ENCODE measurements at regions not wholly inside any gene's neighbourhood (a gene's known extent, or its start where the extent isn't known, plus 50 kb on each side); places are given as distances from the start of the nearest gene placed in this dataset.

DNA sequence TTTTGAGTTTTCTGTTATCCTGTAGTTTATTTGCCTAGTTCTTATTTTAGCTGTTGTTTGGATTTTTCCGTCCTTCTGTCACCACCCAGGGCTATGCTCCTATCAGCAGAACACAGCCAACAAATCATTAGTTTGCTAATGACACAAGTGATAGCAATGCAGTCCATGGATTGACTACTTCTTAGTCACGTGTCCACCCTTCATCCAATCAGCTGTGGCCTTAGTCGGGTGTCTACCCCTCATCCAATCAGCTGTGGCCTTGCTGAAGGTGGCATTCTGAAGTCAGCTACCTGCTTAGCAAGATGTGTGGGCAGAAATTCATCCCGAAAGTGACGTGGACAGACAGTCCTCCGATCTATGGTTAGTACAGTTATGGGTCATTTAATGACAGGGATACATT lies 182.3 kb downstream of the GALC start:
- no peaks in the 10 kb centered on the region for H3K4me1 Mint-ChIP-seq
- TF ChIP-seq, protein P1, sequence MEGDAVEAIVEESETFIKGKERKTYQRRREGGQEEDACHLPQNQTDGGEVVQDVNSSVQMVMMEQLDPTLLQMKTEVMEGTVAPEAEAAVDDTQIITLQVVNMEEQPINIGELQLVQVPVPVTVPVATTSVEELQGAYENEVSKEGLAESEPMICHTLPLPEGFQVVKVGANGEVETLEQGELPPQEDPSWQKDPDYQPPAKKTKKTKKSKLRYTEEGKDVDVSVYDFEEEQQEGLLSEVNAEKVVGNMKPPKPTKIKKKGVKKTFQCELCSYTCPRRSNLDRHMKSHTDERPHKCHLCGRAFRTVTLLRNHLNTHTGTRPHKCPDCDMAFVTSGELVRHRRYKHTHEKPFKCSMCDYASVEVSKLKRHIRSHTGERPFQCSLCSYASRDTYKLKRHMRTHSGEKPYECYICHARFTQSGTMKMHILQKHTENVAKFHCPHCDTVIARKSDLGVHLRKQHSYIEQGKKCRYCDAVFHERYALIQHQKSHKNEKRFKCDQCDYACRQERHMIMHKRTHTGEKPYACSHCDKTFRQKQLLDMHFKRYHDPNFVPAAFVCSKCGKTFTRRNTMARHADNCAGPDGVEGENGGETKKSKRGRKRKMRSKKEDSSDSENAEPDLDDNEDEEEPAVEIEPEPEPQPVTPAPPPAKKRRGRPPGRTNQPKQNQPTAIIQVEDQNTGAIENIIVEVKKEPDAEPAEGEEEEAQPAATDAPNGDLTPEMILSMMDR (IDR thresholded peaks at IDR 0.05) = no peak
- no peaks in the 10 kb centered on the region for H3K27me3 ChIP-seq (ENCODE audit: control insufficient read depth, insufficient read depth, low read length)
- intact Hi-C loops (cut with micrococcal nuclease) = no loop called here
- no peaks in the 10 kb centered on the region for H3K36me3 ChIP-seq (ENCODE audit: control insufficient read depth, insufficient read depth, low read length)
- H3K4me3 Mint-ChIP-seq = no peak overlapping the region
- H3K4me3 ChIP-seq (ENCODE audit: low read length) = no peak overlapping the region
- H3K27me3 Mint-ChIP-seq (ENCODE audit: low read depth in 2 of 2) = peaks cover 5 to 27% of the 10 kb centered on the region in 2 donors
- H3K4me1 ChIP-seq (ENCODE audit: control insufficient read depth, insufficient read depth, low read length) = no peaks in the 10 kb centered on the region
- ATAC-seq = no peak
- no peak for DNase-seq
- H3K9me3 Mint-ChIP-seq = no peaks in the 10 kb centered on the region
- no peaks in the 10 kb centered on the region for H3K36me3 Mint-ChIP-seq
- no peaks in the 10 kb centered on the region for H3K9me3 ChIP-seq (ENCODE audit: control insufficient read depth, insufficient read depth, low read length)
- WGBS (ENCODE audit: insufficient coverage) = 95% methylated on average over 5 of the region's 6 CpGs
- no peak overlapping the region for H3K27ac ChIP-seq (ENCODE audit: low read length)
- H3K27ac Mint-ChIP-seq = no peak overlapping the region

- no peaks in the 10 kb centered on the region for H3K9me3 Mint-ChIP-seq
- H3K4me1 ChIP-seq (ENCODE audit: control insufficient read depth, insufficient read depth, low read length) = no peaks in the 10 kb centered on the region
- H3K27ac Mint-ChIP-seq = no peak overlapping the region
- H3K36me3 ChIP-seq (ENCODE audit: control insufficient read depth, insufficient read depth, low read length) = no peaks in the 10 kb centered on the region
- no peak overlapping the region for H3K4me3 ChIP-seq (ENCODE audit: low read length)
- no peaks in the 10 kb centered on the region for H3K36me3 Mint-ChIP-seq
- intact Hi-C loops (cut with micrococcal nuclease) = no loop called here
- H3K9me3 ChIP-seq (ENCODE audit: control insufficient read depth, insufficient read depth, low read length) = no peaks in the 10 kb centered on the region
- no peak for ATAC-seq
- no peaks in the 10 kb centered on the region for H3K4me1 Mint-ChIP-seq
- WGBS (ENCODE audit: insufficient coverage) = 80% methylated on average over 5 of the region's 5 CpGs
- no peaks in the 10 kb centered on the region for H3K27me3 ChIP-seq (ENCODE audit: control insufficient read depth, insufficient read depth, low read length)
- no peak for DNase-seq
- TF ChIP-seq, protein P1 (IDR thresholded peaks at IDR 0.05) = no peak
- no peak overlapping the region for H3K27ac ChIP-seq (ENCODE audit: low read length)
- H3K27me3 Mint-ChIP-seq (ENCODE audit: low read depth in 2 of 2) = peaks cover 5 to 32% of the 10 kb centered on the region in 2 donors
- no peak overlapping the region for H3K4me3 Mint-ChIP-seq
These were observed 183.7 kb downstream of the GALC start for GRCh38 chr14:87809261-87809660.

GRCh38 chr14:87805315-87805723 lies 187.7 kb downstream of the GALC start:
- H3K4me1 Mint-ChIP-seq = no peaks in the 10 kb centered on the region
- Histone ChIP-seq H3K9me3 (ENCODE audit: control insufficient read depth, insufficient read depth, low read length) (no peaks in the 10 kb centered on the region), H3K4me3 (ENCODE audit: low read length) (no peak overlapping the region), H3K27ac (ENCODE audit: low read length) (no peak overlapping the region), H3K27me3 (ENCODE audit: control insufficient read depth, insufficient read depth, low read length) (no peaks in the 10 kb centered on the region), H3K36me3 (ENCODE audit: control insufficient read depth, insufficient read depth, low read length) (no peaks in the 10 kb centered on the region), H3K4me1 (ENCODE audit: control insufficient read depth, insufficient read depth, low read length) (no peaks in the 10 kb centered on the region)
- peak; percentile 38 to 74 (median 57) for ATAC-seq
- H3K4me3 Mint-ChIP-seq = no peak overlapping the region
- no peaks in the 10 kb centered on the region for H3K36me3 Mint-ChIP-seq
- intact Hi-C loops (cut with micrococcal nuclease) = no loop called here
- H3K9me3 Mint-ChIP-seq = no peaks in the 10 kb centered on the region
- DNase-seq = peak; percentile 19 to 57
- H3K27ac Mint-ChIP-seq = no peak overlapping the region
- H3K27me3 Mint-ChIP-seq (ENCODE audit: low read depth in 2 of 2) = peaks cover 5 to 23% of the 10 kb centered on the region in 2 donors
- 3% methylated on average over 4 of the region's 4 CpGs for WGBS (ENCODE audit: insufficient coverage)
- TF ChIP-seq, protein P1 (IDR thresholded peaks at IDR 0.05) = peak; percentile 65

DNA sequence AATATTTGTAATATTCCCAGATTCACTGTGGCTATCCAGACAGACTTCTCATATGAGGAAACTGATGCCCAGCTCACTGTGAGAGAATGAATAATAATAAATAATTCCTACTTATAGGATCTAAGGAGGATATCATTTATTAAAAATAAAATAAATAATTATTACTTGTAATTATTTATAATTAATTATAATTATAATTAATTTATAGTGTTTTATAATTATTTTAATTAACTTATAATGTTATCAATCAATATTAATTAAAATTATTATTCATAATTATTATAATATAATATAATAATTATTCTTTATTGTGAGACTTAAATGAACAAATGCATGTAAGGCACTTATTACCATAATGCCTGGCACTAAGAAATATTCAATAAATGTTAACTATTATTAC lies 192.8 kb downstream of the GALC start:
- Mint-ChIP-seq H3K27ac (no peak overlapping the region), H3K9me3 (no peaks in the 10 kb centered on the region), H3K27me3 (ENCODE audit: low read depth in 2 of 2) (peaks cover 0 to 17% of the 10 kb centered on the region in 2 donors), H3K4me1 (no peaks in the 10 kb centered on the region), H3K36me3 (no peaks in the 10 kb centered on the region), H3K4me3 (no peak overlapping the region)
- H3K4me3 ChIP-seq (ENCODE audit: low read length) = no peak overlapping the region
- intact Hi-C loops (cut with micrococcal nuclease) = no loop called here
- no peaks in the 10 kb centered on the region for H3K9me3 ChIP-seq (ENCODE audit: control insufficient read depth, insufficient read depth, low read length)
- ATAC-seq = no peak
- H3K27ac ChIP-seq (ENCODE audit: low read length) = no peak overlapping the region
- no peaks in the 10 kb centered on the region for H3K36me3 ChIP-seq (ENCODE audit: control insufficient read depth, insufficient read depth, low read length)
- no peak for DNase-seq
- no peaks in the 10 kb centered on the region for H3K27me3 ChIP-seq (ENCODE audit: control insufficient read depth, insufficient read depth, low read length)
- TF ChIP-seq, protein P1 (IDR thresholded peaks at IDR 0.05) = no peak
- H3K4me1 ChIP-seq (ENCODE audit: control insufficient read depth, insufficient read depth, low read length) = no peaks in the 10 kb centered on the region
